HG02588 (cell line): ENCODE measurements at regions not wholly inside any gene's neighbourhood (a gene's known extent, or its start where the extent isn't known, plus 50 kb on each side); places are given as distances from the start of the nearest gene placed in this dataset.
"Not testable (repeated sequence)": the region's sequence is repeated elsewhere in the genome, so short reads cannot be mapped to it uniquely, and the experiment has no call there.

Experiments used
- ATAC-seq: cut with Tn5 transposase; IDR thresholded peaks from one replicate; pipeline ENCODE4 v1.9.1; 2021; ENCODE audit warnings: mild to moderate bottlenecking, moderate library complexity; ENCODE audit not compliant: unreplicated experiment

DNA sequence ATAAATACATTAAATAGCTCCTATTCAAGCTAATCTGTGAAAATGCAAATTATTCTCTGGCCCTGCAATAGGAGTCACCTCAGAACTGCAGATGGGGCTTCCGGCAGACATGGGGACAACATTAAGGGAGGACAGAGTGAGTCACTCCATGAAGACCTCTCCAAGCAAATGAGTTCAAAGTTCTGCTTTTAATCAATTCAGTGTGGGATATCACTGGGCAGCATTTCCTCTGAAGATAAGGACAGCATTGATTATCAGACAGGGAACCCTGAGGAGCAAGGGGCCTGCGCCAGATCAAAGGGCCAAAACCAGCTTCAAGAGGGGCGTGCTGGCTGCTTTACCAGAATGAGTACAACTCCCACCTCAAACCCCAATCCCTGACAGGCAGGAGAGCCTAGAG, 356.9 kb upstream of the KLHL29 start:
- no peak for ATAC-seq

- no peak for ATAC-seq
These were observed 355.9 kb upstream of the KLHL29 start for GRCh38 chr2:23029111-23029510.

DNA sequence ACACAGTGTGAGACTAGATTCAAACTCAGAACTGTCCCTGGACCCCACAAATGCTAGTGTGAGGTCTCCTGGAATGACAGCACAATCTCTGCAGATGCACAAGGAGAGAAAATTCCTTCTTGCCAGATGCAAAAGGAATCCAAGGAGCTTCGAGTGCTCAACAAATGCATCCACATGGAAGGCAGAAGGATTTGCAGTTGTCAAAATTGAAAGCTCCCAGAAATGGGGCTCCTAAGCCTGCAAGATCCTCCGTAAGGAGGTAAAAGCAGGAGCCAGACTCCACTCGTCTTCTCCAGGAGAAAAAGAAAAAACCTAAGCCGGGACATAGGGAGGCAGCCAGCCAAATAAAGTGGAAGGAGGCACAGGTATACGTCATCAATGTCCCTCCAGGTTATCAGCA, 355.0 kb upstream of the KLHL29 start:
- no peak for ATAC-seq

GRCh38 chr2:23034996-23035395, 350.0 kb upstream of the KLHL29 start:
- no peak for ATAC-seq

- no peak for ATAC-seq
These were observed 348.4 kb upstream of the KLHL29 start for GRCh38 chr2:23036629-23037028.

DNA sequence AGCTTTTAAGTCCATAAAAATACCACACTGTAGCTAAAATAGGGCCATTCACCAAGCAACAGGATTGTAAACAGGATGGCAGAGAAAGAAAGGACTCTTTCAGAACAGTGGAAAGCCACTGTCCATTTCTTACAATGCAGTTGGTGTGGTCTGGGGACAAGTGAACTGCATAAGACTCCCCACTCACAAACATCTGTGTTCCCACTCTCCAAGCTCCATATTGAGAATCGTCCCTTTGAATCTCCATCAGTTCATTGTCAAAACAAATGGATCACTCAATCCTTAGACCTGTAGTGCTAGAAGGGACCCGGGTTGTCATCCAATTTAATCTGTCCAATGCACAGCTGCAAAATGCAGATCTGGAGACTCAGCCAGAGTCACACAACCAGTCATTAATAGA, 347.4 kb upstream of the KLHL29 start:
- no peak for ATAC-seq

DNA sequence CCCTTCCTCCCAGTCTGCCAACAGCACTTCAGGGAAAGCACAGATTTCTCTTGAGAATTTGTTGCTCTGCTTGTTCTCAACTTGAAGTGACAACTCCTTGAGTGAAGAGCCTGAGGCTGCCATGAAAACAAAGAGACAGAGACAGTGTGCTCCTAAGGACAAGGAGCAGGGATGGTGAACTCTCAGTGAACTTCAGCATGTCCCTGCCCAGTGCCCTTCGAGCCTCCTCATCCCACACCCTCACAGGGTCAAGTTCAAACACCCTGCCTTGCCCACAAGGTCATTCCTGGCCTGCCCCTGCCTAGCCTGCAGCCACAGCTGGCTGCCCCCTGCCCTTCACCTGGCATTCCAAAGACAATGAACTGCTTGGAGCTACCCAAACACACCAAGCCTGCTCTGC, 343.5 kb upstream of the KLHL29 start:
- no peak for ATAC-seq

GRCh38 chr2:23042216-23042906, 342.6 kb upstream of the KLHL29 start:
- ATAC-seq: no peak

GRCh38 chr2:23050388-23050787, 334.6 kb upstream of the KLHL29 start:
- ATAC-seq: no peak

DNA sequence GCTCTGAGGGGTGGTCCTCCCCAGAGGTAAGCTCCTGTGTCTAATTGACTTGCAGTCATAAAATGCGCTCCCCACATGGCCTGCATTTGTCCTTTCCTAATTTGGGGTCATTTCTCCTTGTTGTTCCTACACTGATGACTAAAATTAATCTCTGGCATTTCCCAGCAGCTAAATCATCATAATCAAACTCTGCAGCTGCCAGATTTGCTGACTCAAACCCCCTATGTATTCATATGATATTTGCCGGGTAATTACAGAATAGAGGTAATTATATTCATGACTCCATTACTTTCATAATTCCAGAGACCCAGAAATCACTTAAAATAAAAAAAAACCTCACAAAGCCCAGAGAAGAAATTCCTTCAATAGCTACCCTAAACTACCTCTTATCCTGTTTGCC, 331.4 kb upstream of the KLHL29 start:
- no peak for ATAC-seq

DNA sequence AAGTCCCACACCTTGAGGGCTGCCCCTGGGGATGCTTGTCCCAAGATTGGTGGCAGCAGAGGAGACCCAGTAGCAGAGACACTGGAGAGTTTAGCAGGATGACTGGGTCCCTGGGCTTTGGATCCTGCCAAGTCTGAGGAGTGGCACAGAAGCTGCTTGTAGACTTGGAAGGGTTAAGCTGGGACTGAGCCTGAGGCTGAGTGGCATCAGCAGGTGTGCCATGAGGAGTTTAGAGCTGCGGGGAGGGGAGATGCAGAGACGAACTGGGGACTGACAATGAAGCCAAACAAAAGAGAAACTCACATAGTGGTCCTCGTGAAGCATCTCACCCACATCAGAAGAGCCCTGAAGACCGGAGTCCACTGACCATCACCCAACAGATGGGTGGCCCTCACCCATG, 329.7 kb upstream of the KLHL29 start:
- no peak for ATAC-seq

DNA sequence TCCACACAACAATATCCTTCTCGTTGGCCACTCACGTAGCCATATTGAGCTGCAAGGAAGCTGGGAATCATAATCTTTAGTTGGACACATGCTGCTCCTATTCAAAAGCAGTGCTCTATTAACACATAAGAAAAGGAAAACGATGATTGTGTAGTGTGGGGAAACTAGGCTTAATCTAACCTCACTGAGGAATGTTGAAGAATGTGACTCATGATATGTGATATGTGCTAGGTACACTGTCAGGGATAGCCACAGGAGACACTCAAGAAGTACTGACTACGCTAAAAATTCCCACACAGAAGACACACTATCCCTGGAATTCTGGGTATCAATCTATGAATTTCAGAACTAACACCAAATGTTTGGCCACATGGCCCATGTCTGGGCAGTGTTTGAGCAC, 328.1 kb upstream of the KLHL29 start:
- not testable (repeated sequence) for ATAC-seq

- ATAC-seq: no peak
These were observed 326.5 kb upstream of the KLHL29 start for GRCh38 chr2:23058435-23058834.

DNA sequence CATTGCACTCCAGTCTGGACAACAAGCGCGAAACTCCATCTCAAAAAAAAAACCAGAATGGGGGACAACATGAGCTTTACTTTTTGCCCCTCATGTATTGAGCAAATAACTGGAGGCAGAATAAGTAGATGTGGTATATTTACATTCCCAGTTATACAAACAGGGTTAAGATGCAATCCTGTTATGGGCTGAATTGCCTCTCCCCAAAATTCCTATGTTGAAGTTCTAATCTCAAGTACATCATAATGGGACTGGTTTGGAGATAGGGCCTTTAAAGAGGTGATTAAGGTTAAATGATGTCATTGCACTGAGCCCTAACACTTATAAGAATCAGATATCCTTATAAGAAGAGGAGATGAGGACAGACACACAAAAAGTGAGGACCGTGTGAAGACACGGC, 319.8 kb upstream of the KLHL29 start:
- no peak for ATAC-seq

- no peak for ATAC-seq
These were observed 319.0 kb upstream of the KLHL29 start for GRCh38 chr2:23065936-23066335.

- ATAC-seq: no peak
These were observed 318.3 kb upstream of the KLHL29 start for GRCh38 chr2:23066686-23067085.

DNA sequence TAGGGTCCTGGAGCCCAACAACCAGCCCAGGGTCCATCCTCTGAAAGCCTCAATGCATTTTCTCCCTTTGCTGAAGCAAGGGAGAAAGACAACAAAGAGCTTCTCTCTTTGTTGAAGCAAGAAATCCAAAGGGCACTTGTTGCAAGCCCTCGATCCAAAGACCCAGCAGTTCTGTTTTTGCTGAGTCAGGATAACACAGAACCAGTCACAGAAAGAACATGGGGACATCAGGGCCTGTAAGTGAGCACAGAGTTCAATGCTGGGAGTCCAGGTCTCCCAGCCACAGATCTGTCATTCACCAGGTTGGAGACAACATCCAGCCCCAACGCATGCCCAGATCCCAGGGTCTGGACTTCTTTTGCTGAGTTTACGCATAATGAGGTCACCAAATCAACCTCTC, 315.8 kb upstream of the KLHL29 start:
- no peak for ATAC-seq

- ATAC-seq: no peak
These were observed 315.1 kb upstream of the KLHL29 start for GRCh38 chr2:23069923-23070322.

DNA sequence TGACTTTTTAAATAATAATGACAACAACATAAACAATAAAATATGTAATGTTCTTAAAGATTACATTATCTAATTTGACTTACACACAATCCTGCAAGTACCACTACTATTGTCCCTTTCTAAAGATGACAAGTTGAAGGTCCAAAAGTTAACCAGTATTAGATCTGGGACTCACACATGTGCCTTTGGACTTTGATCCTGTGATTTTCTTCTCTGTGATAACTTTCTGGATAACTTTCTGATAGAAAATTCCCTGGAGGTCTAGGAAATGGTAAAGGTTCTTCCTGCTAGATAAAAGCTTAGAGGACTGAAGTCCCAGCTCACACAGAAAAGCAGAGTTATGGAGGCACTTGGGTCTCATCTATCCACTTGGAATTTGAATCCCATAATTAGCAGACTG, 311.9 kb upstream of the KLHL29 start:
- ATAC-seq: no peak

DNA sequence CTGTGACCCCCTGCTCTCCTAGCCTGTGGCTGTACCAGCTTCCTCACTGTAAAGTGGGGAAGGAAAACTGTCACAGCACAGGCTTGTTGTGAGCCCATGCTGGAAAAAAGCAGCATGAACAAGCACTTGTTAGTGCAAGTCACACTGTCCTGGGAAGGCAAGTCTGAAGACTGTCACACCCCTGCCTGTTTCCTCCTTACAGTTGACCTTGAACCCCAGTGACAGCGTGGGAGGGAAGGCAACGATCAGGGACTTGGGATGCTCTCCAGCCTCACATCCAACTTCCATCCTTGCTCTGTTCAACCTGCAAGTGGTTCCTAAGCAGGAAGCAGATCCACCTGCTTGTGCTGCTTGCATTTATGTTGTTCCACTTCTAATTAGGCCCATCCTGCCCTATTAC, 311.3 kb upstream of the KLHL29 start:
- no peak for ATAC-seq

- no peak for ATAC-seq
These were observed 307.4 kb upstream of the KLHL29 start for GRCh38 chr2:23077596-23077995.

DNA sequence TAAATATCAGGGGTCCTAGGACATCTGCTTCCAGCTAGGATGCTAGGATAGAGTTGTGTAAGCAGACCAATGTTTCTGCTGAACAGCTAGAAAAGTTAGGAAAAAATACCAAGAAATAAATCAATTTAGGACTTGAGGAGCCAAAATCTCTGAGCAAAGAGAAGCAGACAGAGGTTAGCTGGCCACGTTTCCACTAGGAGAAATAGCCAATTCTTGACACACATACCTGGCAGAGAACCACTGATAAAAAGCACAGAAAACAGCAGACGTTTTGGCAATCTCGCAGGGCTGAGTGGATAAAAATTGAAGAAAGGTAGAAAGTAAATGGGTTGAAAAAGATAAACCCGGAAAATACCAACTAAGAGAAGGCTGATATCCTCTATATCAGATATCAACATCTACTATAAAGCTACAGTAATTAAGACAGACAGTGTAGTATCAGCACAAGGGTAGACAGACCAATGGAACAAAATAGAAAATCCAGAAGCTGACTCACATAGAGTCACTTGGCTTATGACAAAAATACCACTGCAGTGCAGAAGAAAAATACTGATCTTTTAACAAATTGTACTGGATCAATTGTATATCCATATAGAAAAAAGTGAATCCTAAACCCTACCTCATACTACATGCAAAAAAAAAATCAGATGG, 306.1 kb upstream of the KLHL29 start:
- no peak for ATAC-seq

DNA sequence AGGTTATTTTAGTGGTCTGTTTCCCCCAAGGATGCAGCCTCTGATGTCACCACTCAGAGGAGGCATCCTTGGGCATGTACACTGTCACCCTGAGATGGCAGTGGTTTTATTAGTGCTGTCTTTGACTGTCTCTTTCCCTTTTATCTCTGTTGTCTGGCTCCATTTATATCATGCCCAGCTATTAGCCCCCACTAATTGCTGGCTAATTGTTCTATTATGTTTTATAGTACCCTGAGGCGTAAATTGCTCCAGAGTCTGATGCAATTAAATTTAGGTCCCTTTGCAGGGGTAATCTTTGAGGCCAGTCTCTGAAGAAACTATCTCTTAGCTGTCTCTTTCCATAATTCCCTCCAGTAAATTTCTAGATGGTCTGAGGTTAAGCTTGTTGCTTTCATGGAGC, 301.0 kb upstream of the KLHL29 start:
- ATAC-seq: no peak
